ENCODE measurements at regions not wholly inside any gene's neighbourhood (a gene's known extent, or its start where the extent isn't known, plus 50 kb on each side); places are given as distances from the start of the nearest gene placed in this dataset.

DNA sequence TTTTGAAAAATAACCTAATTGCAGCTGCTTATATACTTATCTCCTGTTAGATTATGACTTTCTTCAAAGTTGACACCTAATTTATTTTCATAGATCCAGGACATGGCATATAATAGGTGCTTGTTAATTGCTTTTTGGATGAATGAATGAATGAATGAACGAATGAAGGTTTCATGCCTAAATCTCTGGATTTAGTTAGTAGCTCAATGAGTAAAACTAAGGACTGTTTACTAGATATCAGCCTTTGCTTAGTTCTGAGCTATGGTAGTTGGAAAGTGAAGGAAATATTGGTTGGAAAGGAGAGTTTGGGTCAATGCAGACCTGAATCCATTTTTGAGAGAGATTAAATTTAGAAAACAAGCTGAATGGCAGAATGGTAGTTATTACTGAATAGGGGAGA is 160.4 kb upstream of the SGO1 start:
- Mint-ChIP-seq H3K9me3 (peaks cover 12% of the 10 kb centered on the region), H3K4me3 (no peak overlapping the region)

DNA sequence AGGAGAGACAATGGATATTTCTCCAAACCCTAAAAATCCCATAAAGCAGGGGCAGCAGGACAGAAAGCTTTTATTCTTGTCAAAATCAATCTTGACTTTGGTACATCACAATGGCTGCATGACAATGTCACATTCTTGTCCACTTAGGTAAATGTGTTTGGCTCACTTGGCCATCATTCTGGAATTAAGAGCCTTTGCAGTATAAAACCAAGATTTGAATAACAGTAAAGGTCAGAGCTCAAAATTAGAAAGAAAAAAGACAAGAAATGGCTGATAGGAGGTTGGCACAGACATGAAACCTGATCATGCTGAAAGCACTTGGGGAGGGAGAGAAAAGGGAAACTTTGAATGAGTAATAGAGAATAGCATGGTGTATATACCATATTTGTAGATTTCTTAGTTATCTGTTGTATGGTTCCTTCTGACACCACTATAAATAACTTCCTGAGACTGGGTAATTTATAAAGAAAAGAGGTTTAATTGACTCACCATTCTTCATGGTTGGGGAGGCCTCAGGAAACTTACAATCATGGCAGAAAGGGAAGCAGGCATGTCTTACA is 158.5 kb upstream of the SGO1 start:
- no peaks in the 10 kb centered on the region for H3K27me3 Mint-ChIP-seq (ENCODE audit: low read depth)

More for the DNA sequence above, 160.4 kb upstream of the SGO1 start:
- Mint-ChIP-seq H3K4me1 (peaks cover 30% of the 10 kb centered on the region), H3K36me3 (no peaks in the 10 kb centered on the region; the same call in 1 of the 2 replicates), H3K27ac (no peak overlapping the region), H3K27me3 (ENCODE audit: low read depth) (no peaks in the 10 kb centered on the region)
- ATAC-seq: no peak
- no peak for DNase-seq (ENCODE audit: low spot score)
- TF ChIP-seq PRRX2 (CRISPR knock-in tag; IDR thresholded peaks at IDR 0.05) (no peak), TEAD4 (CRISPR knock-in tag; IDR thresholded peaks at IDR 0.05) (no peak), ZNF121 (CRISPR knock-in tag; IDR thresholded peaks at IDR 0.05) (no peak), FOXJ3 (CRISPR knock-in tag; IDR thresholded peaks at IDR 0.05; ENCODE audit: borderline replicate concordance) (no peak)
- TF ChIP-seq, protein P1, sequence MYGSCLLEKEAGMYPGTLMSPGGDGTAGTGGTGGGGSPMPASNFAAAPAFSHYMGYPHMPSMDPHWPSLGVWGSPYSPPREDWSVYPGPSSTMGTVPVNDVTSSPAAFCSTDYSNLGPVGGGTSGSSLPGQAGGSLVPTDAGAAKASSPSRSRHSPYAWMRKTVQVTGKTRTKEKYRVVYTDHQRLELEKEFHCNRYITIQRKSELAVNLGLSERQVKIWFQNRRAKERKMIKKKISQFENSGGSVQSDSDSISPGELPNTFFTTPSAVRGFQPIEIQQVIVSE (CRISPR knock-in tag; IDR thresholded peaks at IDR 0.05; ENCODE audit: borderline replicate concordance): no peak
- TF ChIP-seq, protein P2, sequence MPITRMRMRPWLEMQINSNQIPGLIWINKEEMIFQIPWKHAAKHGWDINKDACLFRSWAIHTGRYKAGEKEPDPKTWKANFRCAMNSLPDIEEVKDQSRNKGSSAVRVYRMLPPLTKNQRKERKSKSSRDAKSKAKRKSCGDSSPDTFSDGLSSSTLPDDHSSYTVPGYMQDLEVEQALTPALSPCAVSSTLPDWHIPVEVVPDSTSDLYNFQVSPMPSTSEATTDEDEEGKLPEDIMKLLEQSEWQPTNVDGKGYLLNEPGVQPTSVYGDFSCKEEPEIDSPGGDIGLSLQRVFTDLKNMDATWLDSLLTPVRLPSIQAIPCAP (CRISPR knock-in tag; IDR thresholded peaks at IDR 0.05): no peak
- ChIA-PET POLR2A (no interaction called here), CTCF (no interaction called here)

More for the DNA sequence above, 158.5 kb upstream of the SGO1 start:
- Mint-ChIP-seq H3K36me3 (no peaks in the 10 kb centered on the region; the same call in 1 of the 2 replicates), H3K27ac (peak overlapping the region; percentile 64), H3K4me1 (peaks cover 41% of the 10 kb centered on the region), H3K4me3 (no peak overlapping the region), H3K9me3 (peaks cover 9% of the 10 kb centered on the region)
- DNase-seq (ENCODE audit: low spot score) (no peak), ATAC-seq (peak; percentile 25)
- POLR2A ChIA-PET: no interaction called here
- TF ChIP-seq, protein P3, sequence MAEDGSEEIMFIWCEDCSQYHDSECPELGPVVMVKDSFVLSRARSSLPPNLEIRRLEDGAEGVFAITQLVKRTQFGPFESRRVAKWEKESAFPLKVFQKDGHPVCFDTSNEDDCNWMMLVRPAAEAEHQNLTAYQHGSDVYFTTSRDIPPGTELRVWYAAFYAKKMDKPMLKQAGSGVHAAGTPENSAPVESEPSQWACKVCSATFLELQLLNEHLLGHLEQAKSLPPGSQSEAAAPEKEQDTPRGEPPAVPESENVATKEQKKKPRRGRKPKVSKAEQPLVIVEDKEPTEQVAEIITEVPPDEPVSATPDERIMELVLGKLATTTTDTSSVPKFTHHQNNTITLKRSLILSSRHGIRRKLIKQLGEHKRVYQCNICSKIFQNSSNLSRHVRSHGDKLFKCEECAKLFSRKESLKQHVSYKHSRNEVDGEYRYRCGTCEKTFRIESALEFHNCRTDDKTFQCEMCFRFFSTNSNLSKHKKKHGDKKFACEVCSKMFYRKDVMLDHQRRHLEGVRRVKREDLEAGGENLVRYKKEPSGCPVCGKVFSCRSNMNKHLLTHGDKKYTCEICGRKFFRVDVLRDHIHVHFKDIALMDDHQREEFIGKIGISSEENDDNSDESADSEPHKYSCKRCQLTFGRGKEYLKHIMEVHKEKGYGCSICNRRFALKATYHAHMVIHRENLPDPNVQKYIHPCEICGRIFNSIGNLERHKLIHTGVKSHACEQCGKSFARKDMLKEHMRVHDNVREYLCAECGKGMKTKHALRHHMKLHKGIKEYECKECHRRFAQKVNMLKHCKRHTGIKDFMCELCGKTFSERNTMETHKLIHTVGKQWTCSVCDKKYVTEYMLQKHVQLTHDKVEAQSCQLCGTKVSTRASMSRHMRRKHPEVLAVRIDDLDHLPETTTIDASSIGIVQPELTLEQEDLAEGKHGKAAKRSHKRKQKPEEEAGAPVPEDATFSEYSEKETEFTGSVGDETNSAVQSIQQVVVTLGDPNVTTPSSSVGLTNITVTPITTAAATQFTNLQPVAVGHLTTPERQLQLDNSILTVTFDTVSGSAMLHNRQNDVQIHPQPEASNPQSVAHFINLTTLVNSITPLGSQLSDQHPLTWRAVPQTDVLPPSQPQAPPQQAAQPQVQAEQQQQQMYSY (CRISPR knock-in tag; IDR thresholded peaks at IDR 0.05): no peak
- TF ChIP-seq, protein P2 (CRISPR knock-in tag; IDR thresholded peaks at IDR 0.05): no peak
- TF ChIP-seq NFE2L1 (CRISPR knock-in tag; IDR thresholded peaks at IDR 0.05) (no peak), NFATC4 (CRISPR knock-in tag; IDR thresholded peaks at IDR 0.05) (no peak), ZNF671 (CRISPR knock-in tag; IDR thresholded peaks at IDR 0.05) (no peak), ETV6 (CRISPR knock-in tag; IDR thresholded peaks at IDR 0.05) (no peak), RORB (CRISPR knock-in tag; IDR thresholded peaks at IDR 0.05) (no peak), NFYB (CRISPR knock-in tag; conservative IDR thresholded peaks at IDR 0.05; ENCODE audit: low read depth) (no peak), ZNF423 (CRISPR knock-in tag; IDR thresholded peaks at IDR 0.05) (no peak)
- TF ChIP-seq, protein P4, sequence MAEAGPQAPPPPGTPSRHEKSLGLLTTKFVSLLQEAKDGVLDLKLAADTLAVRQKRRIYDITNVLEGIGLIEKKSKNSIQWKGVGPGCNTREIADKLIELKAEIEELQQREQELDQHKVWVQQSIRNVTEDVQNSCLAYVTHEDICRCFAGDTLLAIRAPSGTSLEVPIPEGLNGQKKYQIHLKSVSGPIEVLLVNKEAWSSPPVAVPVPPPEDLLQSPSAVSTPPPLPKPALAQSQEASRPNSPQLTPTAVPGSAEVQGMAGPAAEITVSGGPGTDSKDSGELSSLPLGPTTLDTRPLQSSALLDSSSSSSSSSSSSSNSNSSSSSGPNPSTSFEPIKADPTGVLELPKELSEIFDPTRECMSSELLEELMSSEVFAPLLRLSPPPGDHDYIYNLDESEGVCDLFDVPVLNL (CRISPR knock-in tag; IDR thresholded peaks at IDR 0.05; ENCODE audit: borderline replicate concordance, low read depth): no peak
- TF ChIP-seq, protein P5, sequence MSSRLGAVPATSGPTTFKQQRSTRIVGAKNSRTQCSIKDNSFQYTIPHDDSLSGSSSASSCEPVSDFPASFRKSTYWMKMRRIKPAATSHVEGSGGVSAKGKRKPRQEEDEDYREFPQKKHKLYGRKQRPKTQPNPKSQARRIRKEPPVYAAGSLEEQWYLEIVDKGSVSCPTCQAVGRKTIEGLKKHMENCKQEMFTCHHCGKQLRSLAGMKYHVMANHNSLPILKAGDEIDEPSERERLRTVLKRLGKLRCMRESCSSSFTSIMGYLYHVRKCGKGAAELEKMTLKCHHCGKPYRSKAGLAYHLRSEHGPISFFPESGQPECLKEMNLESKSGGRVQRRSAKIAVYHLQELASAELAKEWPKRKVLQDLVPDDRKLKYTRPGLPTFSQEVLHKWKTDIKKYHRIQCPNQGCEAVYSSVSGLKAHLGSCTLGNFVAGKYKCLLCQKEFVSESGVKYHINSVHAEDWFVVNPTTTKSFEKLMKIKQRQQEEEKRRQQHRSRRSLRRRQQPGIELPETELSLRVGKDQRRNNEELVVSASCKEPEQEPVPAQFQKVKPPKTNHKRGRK (CRISPR knock-in tag; IDR thresholded peaks at IDR 0.05; ENCODE audit: borderline replicate concordance): no peak
- TF ChIP-seq, protein P6, sequence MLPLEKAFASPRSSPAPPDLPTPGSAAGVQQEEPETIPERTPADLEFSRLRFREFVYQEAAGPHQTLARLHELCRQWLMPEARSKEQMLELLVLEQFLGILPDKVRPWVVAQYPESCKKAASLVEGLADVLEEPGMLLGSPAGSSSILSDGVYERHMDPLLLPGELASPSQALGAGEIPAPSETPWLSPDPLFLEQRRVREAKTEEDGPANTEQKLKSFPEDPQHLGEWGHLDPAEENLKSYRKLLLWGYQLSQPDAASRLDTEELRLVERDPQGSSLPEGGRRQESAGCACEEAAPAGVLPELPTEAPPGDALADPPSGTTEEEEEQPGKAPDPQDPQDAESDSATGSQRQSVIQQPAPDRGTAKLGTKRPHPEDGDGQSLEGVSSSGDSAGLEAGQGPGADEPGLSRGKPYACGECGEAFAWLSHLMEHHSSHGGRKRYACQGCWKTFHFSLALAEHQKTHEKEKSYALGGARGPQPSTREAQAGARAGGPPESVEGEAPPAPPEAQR (CRISPR knock-in tag; IDR thresholded peaks at IDR 0.05): no peak
- CTCF ChIA-PET: no interaction called here
